Liver (tissue), 8 donors: ENCODE measurements at regions not wholly inside any gene's neighbourhood (a gene's known extent, or its start where the extent isn't known, plus 50 kb on each side); places are given as distances from the start of the nearest gene placed in this dataset.

Experiments
- DNase-seq: peaks from one replicate; pipeline ENCODE4 v3.0.0-alpha.2; 2017; ENCODE audit warnings: low spot score
- H3K27ac ChIP-seq, 2 donors: one replicate each; pipeline ENCODE4 v1.7.0; 2013; ENCODE audit warnings: inconsistent platforms in 2 of 2, low read length in 2 of 2, control low read depth in 1 of 2, low read depth in 1 of 2, mild to moderate bottlenecking in 1 of 2
- H3K27me3 ChIP-seq, 4 donors: one replicate each; pipeline versions ENCODE4 v1.6.1 to v1.7.0; 2013; ENCODE audit warnings: low read length in 3 of 4, inconsistent platforms in 1 of 4, mild to moderate bottlenecking in 1 of 4, moderate library complexity in 1 of 4; ENCODE audit not compliant: control insufficient read depth in 4 of 4, insufficient read depth in 4 of 4
- H3K36me3 ChIP-seq, 4 donors: one replicate each; pipeline versions ENCODE4 v1.6.1 to v1.7.0; 2013; ENCODE audit warnings: low read length in 3 of 4, mild to moderate bottlenecking in 3 of 4, low read depth in 1 of 4, moderate library complexity in 1 of 4; ENCODE audit not compliant: control insufficient read depth in 4 of 4, insufficient read depth in 3 of 4
- H3K4me1 ChIP-seq, 4 donors: one replicate each; pipeline versions ENCODE4 v1.6.1 to v1.7.0; 2013; ENCODE audit warnings: low read length in 3 of 4, mild to moderate bottlenecking in 3 of 4, moderate library complexity in 1 of 4; ENCODE audit not compliant: control insufficient read depth in 4 of 4, insufficient read depth in 4 of 4
- H3K4me3 ChIP-seq, 3 donors: one replicate each; pipeline versions ENCODE4 v1.6.1 to v1.7.0; 2013; ENCODE audit warnings: low read length in 3 of 3, control low read depth in 1 of 3, low read depth in 1 of 3, mild to moderate bottlenecking in 1 of 3
- H3K9ac ChIP-seq, 2 donors: one replicate each; pipeline ENCODE4 v1.7.0; 2013; ENCODE audit warnings: low read length in 2 of 2, mild to moderate bottlenecking in 2 of 2, moderate library complexity in 2 of 2, control low read depth in 1 of 2, low read depth in 1 of 2
- H3K9me3 ChIP-seq, 4 donors: one replicate each; pipeline versions ENCODE4 v1.6.1 to v1.7.0; 2013; ENCODE audit warnings: low read length in 3 of 4; ENCODE audit not compliant: control insufficient read depth in 4 of 4
- ATF3 ChIP-seq: IDR thresholded peaks from 2 replicates; pipeline ENCODE4 v1.6.1; 2016; ENCODE audit warnings: antibody characterized with exemption
- CTCF ChIP-seq: fragments of 150-350 bp; IDR thresholded peaks from 2 replicates; pipeline ENCODE4 v1.5.1; 2017; ENCODE audit warnings: improper control_type of control experiment, low read depth, low read length; ENCODE audit not compliant: missing input control
- EGR1 ChIP-seq, 2 donors: IDR thresholded peaks; 2 replicates each; pipeline ENCODE4 v1.6.1; 2016 to 2018; ENCODE audit warnings: antibody characterized with exemption in 2 of 2, low read depth in 2 of 2
- FOXA1 ChIP-seq: IDR thresholded peaks from 2 replicates; pipeline ENCODE4 v1.6.1; 2016; ENCODE audit warnings: antibody characterized with exemption
- FOXA2 ChIP-seq: IDR thresholded peaks from 2 replicates; pipeline ENCODE4 v1.6.1; 2016; ENCODE audit warnings: antibody characterized with exemption
- GABPA ChIP-seq, 2 donors: IDR thresholded peaks in 1 of 2; conservative IDR thresholded peaks in 1 of 2; 2 replicates each; pipeline ENCODE4 v1.6.1; 2016; ENCODE audit warnings: antibody characterized with exemption in 2 of 2, mild to moderate bottlenecking in 1 of 2, moderate library complexity in 1 of 2
- HNF4A ChIP-seq, 2 donors: conservative IDR thresholded peaks; 2 replicates each; pipeline ENCODE4 v1.6.1; 2016; ENCODE audit warnings: antibody characterized with exemption in 2 of 2, mild to moderate bottlenecking in 2 of 2
- HNF4G ChIP-seq: IDR thresholded peaks from 2 replicates; pipeline ENCODE4 v1.6.1; 2016; ENCODE audit warnings: antibody characterized with exemption
- MAX ChIP-seq: IDR thresholded peaks from 2 replicates; pipeline ENCODE4 v1.6.1; 2016; ENCODE audit warnings: antibody characterized with exemption
- NR2F2 ChIP-seq: IDR thresholded peaks from 2 replicates; pipeline ENCODE4 v1.6.1; 2016; ENCODE audit warnings: antibody characterized with exemption
- RAD21 ChIP-seq, 2 donors: IDR thresholded peaks; 2 replicates each; pipeline ENCODE4 v1.6.1; 2016; ENCODE audit warnings: antibody characterized with exemption in 2 of 2, mild to moderate bottlenecking in 2 of 2
- REST ChIP-seq: IDR thresholded peaks from 2 replicates; pipeline ENCODE4 v1.6.1; 2016; ENCODE audit warnings: antibody characterized with exemption, mild to moderate bottlenecking
- RXRA ChIP-seq, 2 donors: IDR thresholded peaks; 2 replicates each; pipeline ENCODE4 v1.6.1; 2017 to 2018; ENCODE audit warnings: antibody characterized with exemption in 2 of 2, mild to moderate bottlenecking in 1 of 2
- SP1 ChIP-seq: IDR thresholded peaks from 2 replicates; pipeline ENCODE4 v1.6.1; 2018; ENCODE audit warnings: antibody characterized with exemption, mild to moderate bottlenecking
- TAF1 ChIP-seq: conservative IDR thresholded peaks from 2 replicates; pipeline ENCODE4 v1.6.1; 2016; ENCODE audit warnings: antibody characterized with exemption, mild to moderate bottlenecking
- YY1 ChIP-seq: IDR thresholded peaks from 2 replicates; pipeline ENCODE4 v1.6.1; 2016; ENCODE audit warnings: antibody characterized with exemption, mild to moderate bottlenecking
- ZBTB33 ChIP-seq: IDR thresholded peaks from 2 replicates; pipeline ENCODE4 v1.6.1; 2016; ENCODE audit warnings: antibody characterized with exemption
- WGBS: extraction: QIAGEN DNeasy Blood & Tissue Kit; methylation state at CpG from one replicate; pipeline ENCODE4 v1.1.7; 2013; 5-methylcytosine and 5-hydroxymethylcytosine counted together
- donor health status: healthy.
- donor health status: healthy.
- donor health status: healthy.
- donor health status: healthy.
- donor health status: healthy.

GRCh38 chr5:129821477-129822131, 73.7 kb downstream of the MINAR2 start:
- Histone ChIP-seq H3K4me3 (no peak overlapping the region), H3K9me3 (no peaks in the 10 kb centered on the region), H3K36me3 (no peaks in the 10 kb centered on the region), H3K9ac (no peak overlapping the region), H3K27ac (no peak overlapping the region), H3K4me1 (no peaks in the 10 kb centered on the region), H3K27me3 (no peaks in the 10 kb centered on the region)
- TF ChIP-seq HNF4G (no peak), FOXA2 (no peak), RAD21 (IDR thresholded peaks at IDR 0.05) (no peak), NR2F2 (no peak), FOXA1 (no peak), ATF3 (no peak), CTCF (no peak), MAX (no peak), ZBTB33 (no peak)
- no peak for DNase-seq
- WGBS: 69% methylated on average over 2 of the region's 2 CpGs

- TF ChIP-seq ATF3: no peak
- no peak for TF ChIP-seq SP1
- no peak for TF ChIP-seq EGR1 (IDR thresholded peaks at IDR 0.05; ENCODE audit: low read depth in 2 of 2)
- TF ChIP-seq MAX: no peak
- TF ChIP-seq CTCF: no peak
- no peak for TF ChIP-seq TAF1
- TF ChIP-seq FOXA1: no peak
- TF ChIP-seq FOXA2: no peak
- no peak for TF ChIP-seq RAD21 (IDR thresholded peaks at IDR 0.05)
- no peak for TF ChIP-seq YY1
- no peak for TF ChIP-seq HNF4A (conservative IDR thresholded peaks at IDR 0.05)
- no peak for TF ChIP-seq RXRA (IDR thresholded peaks at IDR 0.05)
- no peak for TF ChIP-seq HNF4G
- TF ChIP-seq NR2F2: no peak
- TF ChIP-seq REST: no peak
- TF ChIP-seq GABPA (IDR thresholded peaks at IDR 0.05 in 1 of 2, conservative IDR thresholded peaks at IDR 0.05 in 1 of 2): no peak
- no peak for TF ChIP-seq ZBTB33
- Histone ChIP-seq H3K4me1 (no peaks in the 10 kb centered on the region), H3K9ac (no peak overlapping the region), H3K9me3 (no peaks in the 10 kb centered on the region), H3K4me3 (no peak overlapping the region), H3K27me3 (no peaks in the 10 kb centered on the region), H3K36me3 (no peaks in the 10 kb centered on the region), H3K27ac (no peak overlapping the region)
- 50% methylated on average over 2 of the region's 2 CpGs for WGBS
- no peak for DNase-seq
Measured at GRCh38 chr5:129830288-129830687, 74.0 kb upstream of the CHSY3 start.
